Peyer's patch (tissue), 4 donors: ENCODE measurements at regions not wholly inside any gene's neighbourhood (a gene's known extent, or its start where the extent isn't known, plus 50 kb on each side); places are given as distances from the start of the nearest gene placed in this dataset.

Experiments
- DNase-seq, 3 donors: peaks; one replicate each; pipeline ENCODE4 v3.0.0-alpha.2; 2017 to 2019
- H3K27ac ChIP-seq, 4 donors: fragments of 200-600 bp; sonication (generic); one replicate each; pipeline ENCODE4 v1.5.1; 2016 to 2019
- H3K27me3 ChIP-seq, 2 donors: fragments of 200-600 bp; sonication (generic); one replicate each; pipeline ENCODE4 v1.5.1; 2019
- H3K36me3 ChIP-seq, 3 donors: fragments of 200-600 bp; sonication (generic); one replicate each; pipeline ENCODE4 v1.5.1; 2016 to 2019
- H3K4me1 ChIP-seq, 4 donors: fragments of 200-600 bp; sonication (generic); one replicate each; pipeline ENCODE4 v1.5.1; 2016 to 2019
- H3K4me3 ChIP-seq, 4 donors: fragments of 200-600 bp; sonication (generic); 1 replicate in 3 of 4; 2 replicates in 1 of 4; pipeline ENCODE4 v1.5.1; 2016 to 2019; ENCODE audit warnings: mild to moderate bottlenecking in 1 of 4
- H3K9me3 ChIP-seq, 4 donors: fragments of 200-600 bp; sonication (generic); one replicate each; pipeline ENCODE4 v1.5.1; 2016 to 2019; ENCODE audit warnings: mild to moderate bottlenecking in 1 of 4
- POLR2A ChIP-seq, 2 donors: fragments of 450-650 bp; IDR thresholded peaks; one replicate each; pipeline ENCODE4 v1.5.1; 2017; ENCODE audit warnings: antibody characterized with exemption in 2 of 2, mild to moderate bottlenecking in 2 of 2, moderate library complexity in 2 of 2
- TF ChIP-seq, protein P1 (sequence below), 6 experiments: fragments of 450-650 bp in 4 of 6; fragments of 200-600 bp in 2 of 6; sonication (generic) in 1 of 6; IDR thresholded peaks; one replicate each; pipeline ENCODE4 v1.5.1; 2017 to 2019; ENCODE audit warnings: antibody characterized with exemption in 6 of 6, mild to moderate bottlenecking in 3 of 6, moderate library complexity in 1 of 6

DNA sequence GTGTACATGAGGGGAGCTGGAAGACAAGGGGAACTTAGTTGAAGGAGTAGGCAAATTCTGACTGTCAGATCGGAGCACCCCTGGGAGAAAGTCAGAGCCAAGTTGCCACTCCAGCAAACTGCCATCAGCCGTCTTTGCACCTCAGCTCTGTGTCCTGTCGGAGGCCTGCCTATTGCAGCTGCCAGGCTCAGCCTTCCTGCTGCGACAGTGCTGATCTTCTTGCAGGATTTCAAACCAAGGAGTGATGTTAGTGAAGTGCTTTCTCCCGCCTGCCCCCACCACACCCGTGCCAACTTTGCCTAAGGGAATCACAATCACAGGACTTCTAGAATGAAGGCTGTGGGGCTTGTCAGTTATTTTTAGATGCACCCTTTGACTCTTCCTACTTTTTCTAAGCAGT, 185.3 kb downstream of the KIT start:
- Histone ChIP-seq H3K27ac (no peak overlapping the region), H3K27me3 (no peaks in the 10 kb centered on the region)

DNA sequence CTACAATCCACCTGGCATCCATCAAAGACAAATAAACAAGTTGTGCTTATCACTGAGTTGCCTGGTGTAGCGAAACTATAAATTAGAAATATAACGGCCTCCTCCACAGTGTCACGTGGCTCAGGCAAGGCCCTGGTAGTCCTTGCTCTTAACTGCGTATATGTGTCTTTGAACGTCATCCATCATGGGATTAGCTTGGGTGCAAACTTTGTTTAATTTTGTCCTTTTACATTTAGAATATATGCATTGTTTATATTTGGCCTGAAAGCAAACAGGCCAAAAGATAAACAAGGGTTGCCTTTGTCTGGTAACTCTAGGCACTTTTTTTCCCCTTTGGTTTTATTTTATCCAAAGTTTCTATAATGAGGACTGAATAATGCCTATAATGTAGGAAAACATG, 184.9 kb downstream of the KIT start:
- Histone ChIP-seq H3K9me3 (no peaks in the 10 kb centered on the region), H3K36me3 (no peaks in the 10 kb centered on the region), H3K27ac (no peak overlapping the region), H3K4me1 (no peaks in the 10 kb centered on the region), H3K27me3 (no peaks in the 10 kb centered on the region), H3K4me3 (no peak overlapping the region)
- DNase-seq: no peak
- no peak for TF ChIP-seq POLR2A (IDR thresholded peaks at IDR 0.05)

More for the DNA sequence above, 185.3 kb downstream of the KIT start:
- DNase-seq: no peak
- no peak overlapping the region for H3K4me3 ChIP-seq
- no peaks in the 10 kb centered on the region for H3K9me3 ChIP-seq
- H3K4me1 ChIP-seq: no peaks in the 10 kb centered on the region
- TF ChIP-seq, protein P1, sequence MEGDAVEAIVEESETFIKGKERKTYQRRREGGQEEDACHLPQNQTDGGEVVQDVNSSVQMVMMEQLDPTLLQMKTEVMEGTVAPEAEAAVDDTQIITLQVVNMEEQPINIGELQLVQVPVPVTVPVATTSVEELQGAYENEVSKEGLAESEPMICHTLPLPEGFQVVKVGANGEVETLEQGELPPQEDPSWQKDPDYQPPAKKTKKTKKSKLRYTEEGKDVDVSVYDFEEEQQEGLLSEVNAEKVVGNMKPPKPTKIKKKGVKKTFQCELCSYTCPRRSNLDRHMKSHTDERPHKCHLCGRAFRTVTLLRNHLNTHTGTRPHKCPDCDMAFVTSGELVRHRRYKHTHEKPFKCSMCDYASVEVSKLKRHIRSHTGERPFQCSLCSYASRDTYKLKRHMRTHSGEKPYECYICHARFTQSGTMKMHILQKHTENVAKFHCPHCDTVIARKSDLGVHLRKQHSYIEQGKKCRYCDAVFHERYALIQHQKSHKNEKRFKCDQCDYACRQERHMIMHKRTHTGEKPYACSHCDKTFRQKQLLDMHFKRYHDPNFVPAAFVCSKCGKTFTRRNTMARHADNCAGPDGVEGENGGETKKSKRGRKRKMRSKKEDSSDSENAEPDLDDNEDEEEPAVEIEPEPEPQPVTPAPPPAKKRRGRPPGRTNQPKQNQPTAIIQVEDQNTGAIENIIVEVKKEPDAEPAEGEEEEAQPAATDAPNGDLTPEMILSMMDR (IDR thresholded peaks at IDR 0.05): no peak
- TF ChIP-seq POLR2A (IDR thresholded peaks at IDR 0.05): no peak
- no peaks in the 10 kb centered on the region for H3K36me3 ChIP-seq

DNA sequence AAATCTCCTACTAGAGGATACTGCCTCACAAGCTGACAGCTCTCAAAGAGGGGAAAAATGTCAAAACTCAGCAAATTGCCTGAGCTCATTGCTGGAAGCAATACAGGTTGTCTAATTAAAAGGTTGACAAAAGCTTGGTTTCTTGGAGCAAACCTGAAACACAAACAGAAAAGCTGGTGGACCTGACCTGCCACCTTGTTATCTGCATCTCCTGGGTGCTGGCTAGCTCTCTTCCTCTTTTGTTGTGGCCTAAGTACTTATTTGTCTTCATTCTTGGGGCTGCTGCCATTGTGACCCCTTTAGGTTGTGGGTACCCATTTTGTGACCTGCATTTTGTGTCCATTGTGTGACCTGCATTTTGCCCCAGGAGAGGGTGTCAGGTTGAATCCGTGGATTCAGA, 184.5 kb downstream of the KIT start:
- DNase-seq: no peak
- TF ChIP-seq POLR2A (IDR thresholded peaks at IDR 0.05): no peak
- TF ChIP-seq, protein P1 (IDR thresholded peaks at IDR 0.05): no peak

DNA sequence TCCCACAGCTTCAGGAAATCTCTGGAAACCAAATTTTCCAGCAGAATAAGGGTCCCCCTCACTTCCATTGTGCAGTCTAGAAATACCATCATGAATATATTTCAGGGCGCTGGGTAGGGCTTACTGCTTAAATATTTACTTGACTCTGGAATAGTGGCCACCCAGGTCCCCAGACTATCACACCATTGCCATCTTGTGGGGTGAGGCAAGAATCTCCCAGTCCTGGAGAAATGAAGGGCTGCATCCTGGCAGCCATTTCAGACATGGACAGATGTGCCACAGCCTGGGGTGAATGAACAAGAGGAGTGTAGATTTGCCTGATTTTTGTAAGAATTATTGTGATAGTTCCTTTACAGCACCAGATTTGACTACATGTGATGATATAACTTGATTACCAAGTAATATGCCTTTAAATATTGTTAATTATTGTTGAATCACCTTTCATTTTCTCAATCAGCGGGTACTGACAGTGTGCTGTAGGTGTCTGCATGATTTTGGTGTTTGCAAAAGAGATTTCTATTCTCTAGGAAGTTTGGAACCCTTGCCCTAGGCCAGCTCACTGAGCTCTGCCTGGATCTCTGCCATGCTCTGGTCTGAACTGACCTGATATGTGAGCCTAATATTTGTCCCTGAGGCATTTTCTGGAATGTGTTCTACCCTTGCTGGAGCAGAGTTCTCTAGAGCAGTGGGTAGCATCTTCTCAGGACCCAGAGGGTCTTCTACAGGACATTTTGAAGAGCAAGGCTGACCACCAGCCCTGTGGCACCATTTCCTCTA, 183.4 kb downstream of the KIT start:
- H3K4me3 ChIP-seq: no peak overlapping the region
- no peaks in the 10 kb centered on the region for H3K4me1 ChIP-seq
- no peak for DNase-seq
- TF ChIP-seq, protein P1 (IDR thresholded peaks at IDR 0.05): peak in 3 of 6 experiments; percentile 18 to 22 (median 19)
- TF ChIP-seq POLR2A (IDR thresholded peaks at IDR 0.05): no peak
- no peaks in the 10 kb centered on the region for H3K9me3 ChIP-seq
- H3K36me3 ChIP-seq: no peaks in the 10 kb centered on the region
- no peaks in the 10 kb centered on the region for H3K27me3 ChIP-seq
- H3K27ac ChIP-seq: no peak overlapping the region

More for the DNA sequence above, 184.5 kb downstream of the KIT start:
- no peak overlapping the region for H3K4me3 ChIP-seq
- no peak overlapping the region for H3K27ac ChIP-seq
- no peaks in the 10 kb centered on the region for H3K9me3 ChIP-seq
- no peaks in the 10 kb centered on the region for H3K36me3 ChIP-seq
- no peaks in the 10 kb centered on the region for H3K27me3 ChIP-seq
- H3K4me1 ChIP-seq: no peaks in the 10 kb centered on the region

DNA sequence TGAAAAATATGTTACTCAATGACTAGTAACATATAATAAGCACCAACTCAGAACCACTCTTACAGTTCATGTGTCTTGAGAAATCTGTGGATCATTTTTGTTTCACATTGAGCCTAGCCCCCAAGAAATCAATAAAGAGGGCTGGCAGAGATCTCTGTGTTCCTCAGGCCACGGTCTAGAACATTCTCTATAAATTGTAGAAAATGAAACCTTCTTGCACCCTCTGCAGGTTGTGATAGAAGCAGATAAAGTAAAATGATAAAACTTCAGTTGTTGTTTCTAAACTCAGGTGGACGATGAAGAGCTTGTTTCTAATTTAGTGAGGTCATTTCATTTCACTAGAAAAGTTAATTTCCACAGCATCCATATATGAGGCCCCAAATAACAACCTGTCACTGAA, 182.7 kb downstream of the KIT start:
- no peaks in the 10 kb centered on the region for H3K4me1 ChIP-seq
- no peaks in the 10 kb centered on the region for H3K27me3 ChIP-seq
- H3K27ac ChIP-seq: no peak overlapping the region
- H3K36me3 ChIP-seq: no peaks in the 10 kb centered on the region
- no peak overlapping the region for H3K4me3 ChIP-seq
- TF ChIP-seq POLR2A (IDR thresholded peaks at IDR 0.05): no peak
- TF ChIP-seq, protein P1 (IDR thresholded peaks at IDR 0.05): peak in 2 of 6 experiments; percentile 9 to 13
- DNase-seq: no peak
- no peaks in the 10 kb centered on the region for H3K9me3 ChIP-seq

DNA sequence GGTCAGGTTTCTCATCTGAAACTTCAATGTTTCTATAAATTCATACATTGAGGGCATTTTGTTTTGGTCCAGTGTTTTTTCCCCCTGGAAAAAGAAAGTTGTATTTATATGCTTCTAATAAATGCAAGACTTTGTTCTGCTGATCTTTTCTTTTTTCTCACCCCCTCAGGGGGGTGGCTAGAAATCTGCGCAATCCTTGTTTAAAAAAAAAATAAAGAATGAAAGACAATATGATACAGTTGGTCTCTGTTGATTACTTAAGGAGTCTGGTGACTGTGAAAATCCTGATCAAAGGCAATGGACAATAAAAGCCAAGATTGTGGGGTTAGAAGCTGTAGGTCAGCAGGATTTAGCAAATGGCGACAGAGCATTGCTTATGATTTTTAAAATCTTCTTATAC, 180.5 kb downstream of the KIT start:
- no peaks in the 10 kb centered on the region for H3K27me3 ChIP-seq
- TF ChIP-seq, protein P1 (IDR thresholded peaks at IDR 0.05): no peak
- TF ChIP-seq POLR2A (IDR thresholded peaks at IDR 0.05): no peak
- no peaks in the 10 kb centered on the region for H3K4me1 ChIP-seq
- DNase-seq: no peak
- H3K27ac ChIP-seq: no peak overlapping the region
- no peak overlapping the region for H3K4me3 ChIP-seq
- H3K9me3 ChIP-seq: no peaks in the 10 kb centered on the region
- no peaks in the 10 kb centered on the region for H3K36me3 ChIP-seq
